ENCODE measurements at regions not wholly inside any gene's neighbourhood (a gene's known extent, or its start where the extent isn't known, plus 50 kb on each side); places are given as distances from the start of the nearest gene placed in this dataset.

DNA sequence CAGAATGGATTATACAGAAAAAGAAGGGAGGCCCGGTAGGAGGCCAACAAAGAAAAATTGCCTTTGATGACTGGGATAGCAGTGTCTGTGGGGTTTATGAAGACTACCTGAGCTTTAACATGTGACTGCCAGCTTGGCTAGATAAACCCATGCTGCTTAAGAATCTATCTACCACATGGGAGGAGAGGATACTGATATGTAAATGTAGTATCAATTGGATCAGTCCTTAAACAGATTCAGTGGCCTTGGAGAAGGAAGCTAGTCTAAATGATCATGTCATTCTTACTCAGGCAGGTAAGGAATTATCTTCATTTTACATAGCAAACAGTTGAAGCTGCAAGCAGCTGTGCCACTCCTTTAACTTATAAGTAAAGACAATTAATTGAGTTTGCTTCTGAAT lies 50.0 kb upstream of the SYNPR start:
- TF ChIP-seq, protein P1, sequence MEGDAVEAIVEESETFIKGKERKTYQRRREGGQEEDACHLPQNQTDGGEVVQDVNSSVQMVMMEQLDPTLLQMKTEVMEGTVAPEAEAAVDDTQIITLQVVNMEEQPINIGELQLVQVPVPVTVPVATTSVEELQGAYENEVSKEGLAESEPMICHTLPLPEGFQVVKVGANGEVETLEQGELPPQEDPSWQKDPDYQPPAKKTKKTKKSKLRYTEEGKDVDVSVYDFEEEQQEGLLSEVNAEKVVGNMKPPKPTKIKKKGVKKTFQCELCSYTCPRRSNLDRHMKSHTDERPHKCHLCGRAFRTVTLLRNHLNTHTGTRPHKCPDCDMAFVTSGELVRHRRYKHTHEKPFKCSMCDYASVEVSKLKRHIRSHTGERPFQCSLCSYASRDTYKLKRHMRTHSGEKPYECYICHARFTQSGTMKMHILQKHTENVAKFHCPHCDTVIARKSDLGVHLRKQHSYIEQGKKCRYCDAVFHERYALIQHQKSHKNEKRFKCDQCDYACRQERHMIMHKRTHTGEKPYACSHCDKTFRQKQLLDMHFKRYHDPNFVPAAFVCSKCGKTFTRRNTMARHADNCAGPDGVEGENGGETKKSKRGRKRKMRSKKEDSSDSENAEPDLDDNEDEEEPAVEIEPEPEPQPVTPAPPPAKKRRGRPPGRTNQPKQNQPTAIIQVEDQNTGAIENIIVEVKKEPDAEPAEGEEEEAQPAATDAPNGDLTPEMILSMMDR (conservative IDR thresholded peaks at IDR 0.05 in 1 of 2, IDR thresholded peaks at IDR 0.05 in 1 of 2; ENCODE audit: low read depth in 1 of 2, low read length in 2 of 2) = no peak
- TF ChIP-seq EZH2 (IDR thresholded peaks at IDR 0.05; ENCODE audit: low read length, missing control alignments) = no peak
